Liver (tissue), 3 donors: ENCODE measurements at regions not wholly inside any gene's neighbourhood (a gene's known extent, or its start where the extent isn't known, plus 50 kb on each side); places are given as distances from the start of the nearest gene placed in this dataset.

Experiments
- EGR1 ChIP-seq, 2 donors: IDR thresholded peaks; 2 replicates each; pipeline ENCODE4 v1.6.1; 2016 to 2018; ENCODE audit warnings: antibody characterized with exemption in 2 of 2, low read depth in 2 of 2
- GABPA ChIP-seq, 2 donors: IDR thresholded peaks in 1 of 2; conservative IDR thresholded peaks in 1 of 2; 2 replicates each; pipeline ENCODE4 v1.6.1; 2016; ENCODE audit warnings: antibody characterized with exemption in 2 of 2, mild to moderate bottlenecking in 1 of 2, moderate library complexity in 1 of 2
- HNF4G ChIP-seq: IDR thresholded peaks from 2 replicates; pipeline ENCODE4 v1.6.1; 2016; ENCODE audit warnings: antibody characterized with exemption
- JUND ChIP-seq, 2 donors: IDR thresholded peaks; 2 replicates each; pipeline ENCODE4 v1.6.1; 2016; ENCODE audit warnings: antibody characterized with exemption in 2 of 2
- MAX ChIP-seq: IDR thresholded peaks from 2 replicates; pipeline ENCODE4 v1.6.1; 2016; ENCODE audit warnings: antibody characterized with exemption
- RAD21 ChIP-seq, 2 donors: IDR thresholded peaks; 2 replicates each; pipeline ENCODE4 v1.6.1; 2016; ENCODE audit warnings: antibody characterized with exemption in 2 of 2, mild to moderate bottlenecking in 2 of 2
- REST ChIP-seq: IDR thresholded peaks from 2 replicates; pipeline ENCODE4 v1.6.1; 2016; ENCODE audit warnings: antibody characterized with exemption, mild to moderate bottlenecking
- RXRA ChIP-seq, 2 donors: IDR thresholded peaks; 2 replicates each; pipeline ENCODE4 v1.6.1; 2017 to 2018; ENCODE audit warnings: antibody characterized with exemption in 2 of 2, mild to moderate bottlenecking in 1 of 2
- SP1 ChIP-seq: IDR thresholded peaks from 2 replicates; pipeline ENCODE4 v1.6.1; 2018; ENCODE audit warnings: antibody characterized with exemption, mild to moderate bottlenecking
- TAF1 ChIP-seq: conservative IDR thresholded peaks from 2 replicates; pipeline ENCODE4 v1.6.1; 2016; ENCODE audit warnings: antibody characterized with exemption, mild to moderate bottlenecking
- YY1 ChIP-seq: IDR thresholded peaks from 2 replicates; pipeline ENCODE4 v1.6.1; 2016; ENCODE audit warnings: antibody characterized with exemption, mild to moderate bottlenecking
- TF ChIP-seq, protein P1 (sequence below): fragments of 150-350 bp; IDR thresholded peaks from 2 replicates; pipeline ENCODE4 v1.5.1; 2017; ENCODE audit warnings: improper control_type of control experiment, low read depth, low read length; ENCODE audit not compliant: missing input control
- TF ChIP-seq, protein P2 (sequence below): IDR thresholded peaks from 2 replicates; pipeline ENCODE4 v1.6.1; 2016; ENCODE audit warnings: antibody characterized with exemption
- TF ChIP-seq, protein P3 (sequence below): IDR thresholded peaks from 2 replicates; pipeline ENCODE4 v1.6.1; 2016; ENCODE audit warnings: antibody characterized with exemption
- donor health status: healthy.
- donor health status: healthy.

DNA sequence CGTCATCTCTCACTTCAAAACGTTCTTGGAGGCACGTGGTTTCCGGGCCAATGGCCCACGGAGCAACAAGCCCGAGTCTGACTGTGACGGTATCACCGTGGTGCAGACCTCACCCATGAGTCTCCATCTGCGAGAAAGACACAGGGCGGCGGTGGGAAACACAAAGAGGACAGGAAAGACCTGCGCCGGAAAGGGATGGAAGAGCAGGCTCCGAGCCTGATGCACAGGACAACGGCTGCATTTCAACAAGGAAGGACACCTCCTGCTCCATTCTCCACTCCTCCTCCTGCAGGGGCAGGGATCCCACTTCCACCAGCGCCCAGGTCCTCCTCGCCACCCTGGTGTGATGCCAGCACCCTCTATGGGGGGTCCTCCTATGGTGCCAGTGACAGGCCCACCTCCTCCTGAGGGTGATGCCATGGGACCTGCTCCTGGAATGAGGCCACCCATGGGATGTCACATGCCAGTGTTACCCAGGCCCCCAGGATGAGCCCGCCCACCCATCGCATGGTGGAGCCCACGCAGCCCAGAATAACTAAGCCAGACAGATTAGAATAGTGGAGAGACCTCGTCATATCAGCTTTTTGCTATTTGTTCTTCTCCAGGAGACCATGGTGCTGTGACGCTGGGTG lies 73.0 kb upstream of the PCSK6 start:
- no peak for TF ChIP-seq YY1
- TF ChIP-seq SP1: no peak
- TF ChIP-seq, protein P1, sequence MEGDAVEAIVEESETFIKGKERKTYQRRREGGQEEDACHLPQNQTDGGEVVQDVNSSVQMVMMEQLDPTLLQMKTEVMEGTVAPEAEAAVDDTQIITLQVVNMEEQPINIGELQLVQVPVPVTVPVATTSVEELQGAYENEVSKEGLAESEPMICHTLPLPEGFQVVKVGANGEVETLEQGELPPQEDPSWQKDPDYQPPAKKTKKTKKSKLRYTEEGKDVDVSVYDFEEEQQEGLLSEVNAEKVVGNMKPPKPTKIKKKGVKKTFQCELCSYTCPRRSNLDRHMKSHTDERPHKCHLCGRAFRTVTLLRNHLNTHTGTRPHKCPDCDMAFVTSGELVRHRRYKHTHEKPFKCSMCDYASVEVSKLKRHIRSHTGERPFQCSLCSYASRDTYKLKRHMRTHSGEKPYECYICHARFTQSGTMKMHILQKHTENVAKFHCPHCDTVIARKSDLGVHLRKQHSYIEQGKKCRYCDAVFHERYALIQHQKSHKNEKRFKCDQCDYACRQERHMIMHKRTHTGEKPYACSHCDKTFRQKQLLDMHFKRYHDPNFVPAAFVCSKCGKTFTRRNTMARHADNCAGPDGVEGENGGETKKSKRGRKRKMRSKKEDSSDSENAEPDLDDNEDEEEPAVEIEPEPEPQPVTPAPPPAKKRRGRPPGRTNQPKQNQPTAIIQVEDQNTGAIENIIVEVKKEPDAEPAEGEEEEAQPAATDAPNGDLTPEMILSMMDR: no peak
- no peak for TF ChIP-seq RXRA (IDR thresholded peaks at IDR 0.05)
- TF ChIP-seq REST: no peak
- no peak for TF ChIP-seq JUND (IDR thresholded peaks at IDR 0.05)
- no peak for TF ChIP-seq EGR1 (IDR thresholded peaks at IDR 0.05; ENCODE audit: low read depth in 2 of 2)
- TF ChIP-seq RAD21 (IDR thresholded peaks at IDR 0.05): no peak
- TF ChIP-seq HNF4G: no peak
- TF ChIP-seq GABPA (IDR thresholded peaks at IDR 0.05 in 1 of 2, conservative IDR thresholded peaks at IDR 0.05 in 1 of 2): no peak
- TF ChIP-seq TAF1: no peak
- TF ChIP-seq, protein P2, sequence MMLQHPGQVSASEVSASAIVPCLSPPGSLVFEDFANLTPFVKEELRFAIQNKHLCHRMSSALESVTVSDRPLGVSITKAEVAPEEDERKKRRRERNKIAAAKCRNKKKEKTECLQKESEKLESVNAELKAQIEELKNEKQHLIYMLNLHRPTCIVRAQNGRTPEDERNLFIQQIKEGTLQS: no peak
- TF ChIP-seq MAX: no peak
- TF ChIP-seq, protein P3, sequence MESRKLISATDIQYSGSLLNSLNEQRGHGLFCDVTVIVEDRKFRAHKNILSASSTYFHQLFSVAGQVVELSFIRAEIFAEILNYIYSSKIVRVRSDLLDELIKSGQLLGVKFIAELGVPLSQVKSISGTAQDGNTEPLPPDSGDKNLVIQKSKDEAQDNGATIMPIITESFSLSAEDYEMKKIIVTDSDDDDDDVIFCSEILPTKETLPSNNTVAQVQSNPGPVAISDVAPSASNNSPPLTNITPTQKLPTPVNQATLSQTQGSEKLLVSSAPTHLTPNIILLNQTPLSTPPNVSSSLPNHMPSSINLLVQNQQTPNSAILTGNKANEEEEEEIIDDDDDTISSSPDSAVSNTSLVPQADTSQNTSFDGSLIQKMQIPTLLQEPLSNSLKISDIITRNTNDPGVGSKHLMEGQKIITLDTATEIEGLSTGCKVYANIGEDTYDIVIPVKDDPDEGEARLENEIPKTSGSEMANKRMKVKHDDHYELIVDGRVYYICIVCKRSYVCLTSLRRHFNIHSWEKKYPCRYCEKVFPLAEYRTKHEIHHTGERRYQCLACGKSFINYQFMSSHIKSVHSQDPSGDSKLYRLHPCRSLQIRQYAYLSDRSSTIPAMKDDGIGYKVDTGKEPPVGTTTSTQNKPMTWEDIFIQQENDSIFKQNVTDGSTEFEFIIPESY: no peak
